GM12892 (cell line): ENCODE measurements at regions not wholly inside any gene's neighbourhood (a gene's known extent, or its start where the extent isn't known, plus 50 kb on each side); places are given as distances from the start of the nearest gene placed in this dataset.

Source experiments
- DNase-seq: peaks from one replicate; pipeline ENCODE4 v3.0.0; 2011; ENCODE audit not compliant: insufficient read length
- FAIRE-seq: peaks from 2 replicates; lab custom pipeline; 2011; peaks lifted over from hg19 to GRCh38; lab: Jason Lieb, UNC
- POLR2A ChIP-seq: IDR thresholded peaks from 2 replicates; pipeline ENCODE4 v1.6.1; 2011; ENCODE audit warnings: low read depth, low read length, control low read depth
- POLR2AphosphoS5 ChIP-seq: IDR thresholded peaks from 2 replicates; pipeline ENCODE4 v1.6.1; 2011; ENCODE audit warnings: low read depth, low read length, control low read depth
- TAF1 ChIP-seq: IDR thresholded peaks from 2 replicates; pipeline ENCODE4 v1.6.1; 2011; ENCODE audit warnings: low read depth, mild to moderate bottlenecking, control low read depth, low read length, borderline replicate concordance

DNA sequence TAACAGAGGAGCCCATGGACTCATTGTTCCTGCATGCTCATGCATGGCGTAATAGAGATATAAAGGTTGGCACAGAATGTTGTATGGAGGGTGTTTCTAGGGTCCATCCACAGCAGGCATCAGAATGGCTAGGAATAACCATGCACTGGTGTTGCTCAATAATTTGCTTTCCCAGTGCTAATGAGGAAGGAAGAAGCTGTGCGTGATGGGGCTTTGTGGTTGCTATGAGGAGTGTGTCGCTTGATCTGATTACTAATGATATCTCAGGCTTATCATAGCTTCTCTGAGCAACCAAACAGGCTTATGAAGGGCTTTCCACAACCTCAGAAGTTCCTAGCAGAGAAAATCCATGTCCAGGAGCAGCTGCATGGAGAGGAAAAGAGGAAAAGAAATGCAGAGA, 151.3 kb upstream of the TRPC7 start:
- no peak for FAIRE-seq
- DNase-seq, result no peak
- TF ChIP-seq POLR2A, result no peak
- TF ChIP-seq TAF1, result no peak
- TF ChIP-seq POLR2AphosphoS5, result no peak

DNA sequence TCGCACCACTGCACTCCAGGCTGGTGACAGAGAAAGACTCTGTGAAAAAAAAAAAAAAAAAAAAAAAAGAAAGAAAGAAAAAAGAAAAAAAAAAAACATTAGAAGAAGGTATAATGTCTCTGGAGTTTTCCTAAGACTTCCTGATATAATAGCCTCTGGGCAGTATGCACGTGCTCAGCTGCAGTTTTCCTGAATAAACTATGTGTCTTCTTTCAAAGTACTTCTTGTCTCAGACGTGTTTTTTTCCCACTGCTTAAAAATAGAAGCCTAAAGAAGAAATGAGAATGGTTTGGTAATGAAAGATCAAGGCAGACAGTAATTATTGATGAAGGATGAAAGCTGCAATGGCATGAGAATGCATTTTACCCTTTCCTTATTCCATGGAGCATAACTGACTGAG, 148.1 kb upstream of the TRPC7 start:
- DNase-seq (no peak), FAIRE-seq (no peak)
- no peak for TF ChIP-seq POLR2AphosphoS5
- TF ChIP-seq POLR2A, result no peak
- TF ChIP-seq TAF1, result no peak

DNA sequence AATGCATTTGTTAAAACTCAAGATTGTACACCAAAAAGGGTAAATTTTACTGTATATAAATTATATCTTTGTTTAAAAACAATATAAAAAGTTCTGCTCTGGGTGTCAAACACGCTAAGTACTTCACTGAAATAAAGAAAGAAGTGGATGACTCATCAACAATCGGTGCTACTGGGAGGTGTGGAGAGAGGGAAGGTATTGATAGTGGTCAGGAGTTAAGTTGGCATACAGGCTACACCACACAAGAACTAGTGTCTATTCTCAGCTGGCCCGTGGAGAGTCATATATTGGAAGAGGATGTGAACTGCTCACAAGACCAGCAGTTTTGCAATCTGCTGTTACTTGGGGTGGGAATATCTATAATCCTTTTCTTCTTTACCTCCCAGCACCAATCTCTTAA, 145.7 kb upstream of the TRPC7 start:
- TF ChIP-seq POLR2AphosphoS5 (no peak), TAF1 (no peak), POLR2A (no peak)
- DNase-seq, result no peak
- FAIRE-seq, result no peak

DNA sequence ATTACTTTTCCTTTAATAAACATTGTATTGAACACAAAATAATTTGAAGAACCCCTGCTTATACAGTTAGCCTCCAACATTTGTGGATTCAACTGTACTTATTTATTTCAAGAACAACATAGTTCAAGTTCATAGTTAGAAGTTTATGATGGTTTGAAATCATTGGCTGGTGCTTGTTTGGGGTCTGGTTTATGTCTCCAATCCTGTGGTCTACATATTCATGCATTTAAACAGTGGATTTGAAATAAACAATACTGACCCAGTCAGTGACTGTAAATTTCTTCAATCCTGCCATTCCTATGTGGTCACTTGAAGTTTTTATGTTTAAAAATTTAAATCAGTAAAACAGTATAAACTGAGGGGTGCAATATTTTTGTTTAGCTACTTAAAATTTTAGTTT, 145.1 kb upstream of the TRPC7 start:
- DNase-seq, result no peak
- no peak for FAIRE-seq
- TF ChIP-seq TAF1, result no peak
- no peak for TF ChIP-seq POLR2AphosphoS5
- no peak for TF ChIP-seq POLR2A

DNA sequence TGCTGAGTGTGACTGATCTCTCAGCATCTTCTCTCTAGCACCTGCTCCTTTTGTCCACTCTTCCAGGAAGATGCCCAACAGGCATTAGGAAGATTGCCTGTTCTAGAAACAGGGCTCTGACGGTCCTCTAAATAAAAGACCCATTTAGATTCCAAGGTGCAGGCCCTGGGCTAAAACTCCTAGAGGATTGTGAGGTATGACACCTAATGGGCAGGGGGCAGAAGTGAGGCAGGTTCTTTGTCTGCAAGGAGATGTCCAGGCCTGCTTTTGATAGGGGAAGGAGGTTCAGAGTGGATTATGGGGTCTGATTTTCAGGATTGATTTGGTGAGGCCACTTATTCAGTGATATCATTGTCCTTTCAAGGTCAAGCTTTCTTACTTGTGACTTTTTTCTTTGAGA, 140.8 kb upstream of the TRPC7 start:
- TF ChIP-seq TAF1 (no peak), POLR2AphosphoS5 (no peak), POLR2A (no peak)
- FAIRE-seq (no peak), DNase-seq (no peak)

DNA sequence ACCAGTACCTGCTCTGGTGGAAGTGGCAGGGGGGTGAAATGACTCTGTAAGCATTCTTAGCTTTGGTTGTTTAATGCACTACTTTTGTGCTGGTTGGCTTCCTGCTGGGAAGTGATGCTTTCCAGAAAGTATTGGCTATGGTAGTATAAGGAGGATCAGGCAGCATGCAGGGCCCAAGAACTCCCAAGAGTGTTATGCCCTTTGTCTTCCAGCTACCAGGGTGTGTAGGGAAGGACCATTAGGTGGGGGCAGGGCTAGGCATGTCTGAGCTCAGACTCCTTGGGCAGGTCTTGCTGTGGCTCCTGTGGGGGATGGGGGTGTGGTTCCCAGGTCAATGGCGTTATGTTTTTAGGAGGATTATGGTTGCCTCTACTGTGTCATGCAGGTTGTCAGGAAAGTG, 135.8 kb upstream of the TRPC7 start:
- DNase-seq (no peak), FAIRE-seq (no peak)
- TF ChIP-seq POLR2AphosphoS5 (no peak), POLR2A (no peak), TAF1 (no peak)

DNA sequence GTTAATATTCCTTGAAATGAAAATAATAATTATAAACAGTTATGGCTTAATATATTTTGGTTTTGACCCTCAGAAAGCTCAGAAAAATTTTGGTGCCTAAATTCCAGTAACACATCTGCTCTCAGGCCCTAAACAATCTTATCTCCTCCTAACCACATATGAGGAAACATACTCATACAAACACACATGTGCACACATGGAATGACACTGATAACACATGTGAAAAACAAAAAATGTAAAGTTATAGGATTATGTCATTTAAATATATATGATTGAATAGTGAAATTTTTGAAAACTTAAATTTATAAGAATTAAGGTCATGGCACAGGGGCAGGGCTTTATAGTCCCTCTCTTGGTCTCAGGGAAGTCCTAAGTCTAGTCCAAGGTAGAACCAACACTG, 127.2 kb upstream of the TRPC7 start:
- no peak for TF ChIP-seq POLR2AphosphoS5
- TF ChIP-seq TAF1, result no peak
- no peak for TF ChIP-seq POLR2A
- FAIRE-seq (no peak), DNase-seq (no peak)

DNA sequence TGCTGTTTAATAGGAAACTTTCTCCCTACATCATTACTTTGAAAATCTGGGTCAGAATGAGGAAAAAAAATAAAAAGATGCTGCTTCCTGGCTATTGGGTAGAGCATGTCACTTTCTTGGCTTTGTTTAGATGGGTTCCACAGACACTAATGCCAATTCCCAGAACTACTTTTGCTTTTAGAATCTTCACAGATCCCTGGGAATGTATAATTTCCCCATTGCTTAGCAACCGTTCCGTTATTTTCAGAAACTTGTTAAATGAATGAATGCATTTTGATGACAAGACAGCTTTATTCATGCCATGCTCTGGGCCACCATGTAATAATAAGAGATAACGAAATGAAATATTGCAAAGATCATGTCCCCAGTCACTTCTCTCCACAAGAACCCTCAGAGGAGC, 126.5 kb upstream of the TRPC7 start:
- TF ChIP-seq POLR2A (no peak), TAF1 (no peak), POLR2AphosphoS5 (no peak)
- no peak for DNase-seq
- FAIRE-seq, result no peak

DNA sequence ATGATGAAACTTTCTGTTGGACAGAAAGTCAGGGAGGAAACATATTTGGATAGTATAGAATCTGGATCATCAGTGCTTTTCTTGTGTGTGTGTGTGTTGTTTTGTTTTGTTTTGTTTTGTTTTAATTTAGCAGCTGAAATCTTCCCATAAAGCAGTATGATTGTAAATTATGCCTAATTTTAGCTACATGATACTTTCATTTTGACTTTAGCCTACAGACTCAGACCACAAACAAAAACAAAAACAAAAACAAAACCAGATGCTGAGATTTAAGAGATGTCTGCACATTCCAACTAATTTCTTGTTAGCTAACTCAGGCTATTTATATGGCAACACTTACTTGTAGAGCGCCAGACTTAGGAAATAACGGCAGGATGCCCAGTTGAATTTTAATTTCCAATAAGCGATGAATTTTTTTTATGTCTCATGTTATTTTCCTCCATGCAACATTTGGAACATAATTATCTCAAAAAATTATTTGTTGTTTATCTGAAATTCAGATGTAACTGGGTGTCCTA, 119.5 kb upstream of the TRPC7 start:
- FAIRE-seq, result no peak
- TF ChIP-seq POLR2AphosphoS5, result no peak
- no peak for TF ChIP-seq TAF1
- TF ChIP-seq POLR2A, result no peak
- no peak for DNase-seq

DNA sequence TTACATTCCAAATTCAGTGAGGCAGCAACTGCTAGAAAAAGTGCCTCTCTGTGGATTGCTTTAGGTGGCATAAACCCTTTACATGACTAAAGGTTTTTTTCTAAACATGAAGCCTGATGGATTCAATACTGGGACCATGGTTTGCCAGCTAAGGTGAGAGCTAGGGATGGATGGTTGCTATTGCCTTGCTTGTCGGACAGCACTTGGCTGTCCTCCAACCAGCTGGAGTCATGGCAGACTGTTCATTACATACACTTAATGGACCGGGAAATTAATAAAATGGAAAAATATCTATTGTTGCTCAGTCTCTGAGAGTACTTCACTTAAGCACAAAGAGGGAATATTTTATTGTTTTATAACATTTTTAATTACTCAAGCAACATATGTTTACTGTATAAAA, 116.9 kb upstream of the TRPC7 start:
- TF ChIP-seq TAF1 (no peak), POLR2AphosphoS5 (no peak), POLR2A (no peak)
- FAIRE-seq (no peak), DNase-seq (no peak)

DNA sequence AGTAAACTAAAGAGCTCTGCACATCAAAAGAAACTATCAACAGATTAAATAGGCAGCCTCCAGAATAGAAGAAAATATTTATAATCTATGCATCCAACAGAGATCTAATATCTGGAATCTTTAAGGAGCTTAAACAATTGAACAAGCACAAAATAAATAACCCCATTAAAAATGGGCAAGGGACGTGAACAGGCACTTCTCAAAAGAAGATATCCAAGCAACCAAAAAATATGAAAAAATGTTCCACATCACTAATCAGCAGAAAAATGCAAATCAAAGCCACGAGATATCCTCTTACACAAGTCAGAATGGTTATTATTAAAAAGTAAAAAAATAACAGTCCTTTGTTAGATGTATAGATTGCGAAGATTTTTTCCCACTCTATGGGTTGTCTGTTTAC, 109.1 kb upstream of the TRPC7 start:
- TF ChIP-seq POLR2AphosphoS5 (no peak), TAF1 (no peak), POLR2A (no peak)
- FAIRE-seq (no peak), DNase-seq (no peak)

DNA sequence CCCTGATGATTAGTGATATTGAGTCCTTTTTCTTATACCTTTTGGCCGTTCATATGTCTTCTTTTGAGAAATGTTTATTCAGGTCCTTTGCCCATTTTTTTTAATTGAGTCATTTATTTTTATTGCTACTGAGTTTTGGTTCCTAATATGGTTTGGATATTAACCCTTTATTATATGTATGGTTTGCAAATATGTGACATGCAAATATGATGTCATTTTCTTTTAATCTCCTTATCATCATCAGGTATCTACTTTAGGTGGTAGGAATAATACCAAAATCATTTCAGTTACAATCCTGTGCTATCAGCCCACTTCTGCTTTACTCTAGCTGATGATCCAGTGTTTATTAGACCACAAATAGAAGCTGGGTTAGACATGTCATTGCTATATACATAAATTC, 102.3 kb upstream of the TRPC7 start:
- DNase-seq, result no peak
- TF ChIP-seq POLR2AphosphoS5 (no peak), TAF1 (no peak), POLR2A (no peak)
- FAIRE-seq, result no peak

DNA sequence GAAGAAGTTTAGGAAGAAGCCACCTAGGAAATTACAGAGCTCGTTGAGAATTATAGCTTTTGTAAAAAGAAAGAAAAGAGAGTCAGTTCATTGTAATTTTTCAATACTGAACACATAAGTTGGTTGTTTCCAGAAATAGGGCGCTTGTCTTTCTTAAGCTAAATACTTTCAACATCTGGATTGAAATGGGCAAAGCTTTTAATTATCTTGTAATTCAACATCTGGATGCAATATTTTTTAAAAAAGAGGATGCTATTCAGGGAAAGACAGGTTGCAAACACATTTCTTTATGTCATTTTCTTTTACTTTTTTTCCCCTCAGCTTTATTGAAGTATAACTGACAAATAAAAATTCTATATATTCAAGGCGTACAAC, 100.7 kb upstream of the TRPC7 start:
- no peak for FAIRE-seq
- DNase-seq, result no peak
- TF ChIP-seq POLR2AphosphoS5 (no peak), POLR2A (no peak), TAF1 (no peak)
